Endodermal cell (in vitro differentiated cells): ENCODE measurements at regions not wholly inside any gene's neighbourhood (a gene's known extent, or its start where the extent isn't known, plus 50 kb on each side); places are given as distances from the start of the nearest gene placed in this dataset.
A peak's percentile ranks its signal among the peaks of the same experiment; 100 is the strongest.

Experiments used
- DNase-seq: peaks from one replicate; pipeline ENCODE4 v3.0.0-alpha.2; 2017
- H3K27ac ChIP-seq: 2 replicates; pipeline ENCODE4 v1.5.1; 2013; ENCODE audit warnings: mild to moderate bottlenecking, low read depth, low read length, moderate library complexity
- H3K27me3 ChIP-seq: 2 replicates; pipeline ENCODE4 v1.6.1; 2013; ENCODE audit warnings: mild to moderate bottlenecking, low read length, moderate library complexity; ENCODE audit not compliant: insufficient read depth, control insufficient read depth, poor library complexity, severe bottlenecking
- H3K36me3 ChIP-seq: 2 replicates; pipeline ENCODE4 v1.7.0; 2013; ENCODE audit warnings: mild to moderate bottlenecking, low read length, moderate library complexity; ENCODE audit not compliant: control insufficient read depth, insufficient read depth
- H3K4me1 ChIP-seq: one replicate; pipeline ENCODE4 v1.7.0; 2013; ENCODE audit warnings: low read length; ENCODE audit not compliant: control insufficient read depth, insufficient read depth
- H3K4me3 ChIP-seq: 2 replicates; pipeline ENCODE4 v1.5.1; 2013; ENCODE audit warnings: mild to moderate bottlenecking, low read length, moderate library complexity
- H3K9ac ChIP-seq: 2 replicates; pipeline ENCODE4 v1.6.1; 2013; ENCODE audit warnings: mild to moderate bottlenecking, low read length, moderate library complexity; ENCODE audit not compliant: poor library complexity, severe bottlenecking; ENCODE audit errors: extremely low read depth
- H3K9me3 ChIP-seq: 2 replicates; pipeline ENCODE4 v1.6.1; 2013; ENCODE audit warnings: mild to moderate bottlenecking, low read length, moderate library complexity; ENCODE audit not compliant: control insufficient read depth
- H3K27ac Mint-ChIP-seq: 2 replicates; pipeline ENCODE4 v1.8.0; 2020; ENCODE audit warnings: mixed read lengths
- H3K27me3 Mint-ChIP-seq: 2 replicates; pipeline ENCODE4 v1.8.0; 2021; ENCODE audit warnings: mild to moderate bottlenecking, mixed read lengths; ENCODE audit not compliant: insufficient read depth
- H3K36me3 Mint-ChIP-seq: 2 replicates; pipeline ENCODE4 v1.8.0; 2020; ENCODE audit warnings: low read depth, mixed read lengths
- H3K4me1 Mint-ChIP-seq: 2 replicates; pipeline ENCODE4 v1.8.0; 2020; ENCODE audit warnings: mixed read lengths
- H3K4me3 Mint-ChIP-seq: 2 replicates; pipeline ENCODE4 v1.8.0; 2020; ENCODE audit warnings: mild to moderate bottlenecking, moderate library complexity, mixed read lengths
- H3K9me3 Mint-ChIP-seq: 2 replicates; pipeline ENCODE4 v1.8.0; 2020; ENCODE audit warnings: mild to moderate bottlenecking, mixed read lengths
- WGBS, 2 experiments: methylation state at CpG; one replicate each; pipeline versions ENCODE4 v1.1.5 to v1.1.7; 2013; ENCODE audit warnings: missing lambda C conversion rate in 2 of 2, mixed read lengths in 1 of 2; ENCODE audit not compliant: insufficient coverage in 1 of 2, insufficient read length in 1 of 2; 5-methylcytosine and 5-hydroxymethylcytosine counted together
- TF ChIP-seq, protein P1 (sequence below): fragments of 200-600 bp; sonication (generic); conservative IDR thresholded peaks from 2 replicates; pipeline ENCODE4 v1.5.0; 2021; ENCODE audit warnings: antibody characterized with exemption, mild to moderate bottlenecking

DNA sequence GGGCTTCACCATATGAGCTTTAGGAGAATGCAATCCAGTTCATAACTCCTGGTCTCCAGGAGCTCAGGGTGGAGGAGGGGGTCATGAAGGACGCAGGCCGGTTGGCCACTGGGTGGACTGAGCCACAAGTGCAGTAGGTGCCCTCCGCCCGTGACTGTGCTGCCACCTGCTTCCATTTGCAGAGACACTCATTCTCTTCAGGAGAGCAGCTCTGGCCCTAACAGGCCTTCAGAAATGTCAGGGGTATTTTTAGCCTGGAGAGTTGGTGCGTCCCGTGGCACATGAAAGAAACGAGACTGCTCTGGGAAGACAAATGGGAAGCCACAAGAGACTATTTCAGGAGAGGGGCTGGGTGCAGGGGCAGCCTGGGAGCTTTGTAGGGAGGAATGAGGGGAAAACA is 74.6 kb upstream of the MYL2 start:
- H3K9ac ChIP-seq: no peak overlapping the region
- H3K9me3 ChIP-seq: peaks cover 18% of the 10 kb centered on the region
- no peaks in the 10 kb centered on the region for H3K36me3 ChIP-seq
- Mint-ChIP-seq H3K4me1 (no peaks in the 10 kb centered on the region), H3K4me3 (no peak overlapping the region), H3K36me3 (no peaks in the 10 kb centered on the region), H3K9me3 (peaks cover 15% of the 10 kb centered on the region), H3K27ac (no peak overlapping the region), H3K27me3 (peaks cover 2% of the 10 kb centered on the region)
- H3K27ac ChIP-seq: no peak overlapping the region
- no peaks in the 10 kb centered on the region for H3K27me3 ChIP-seq
- no peak overlapping the region for H3K4me3 ChIP-seq
- TF ChIP-seq, protein P1, sequence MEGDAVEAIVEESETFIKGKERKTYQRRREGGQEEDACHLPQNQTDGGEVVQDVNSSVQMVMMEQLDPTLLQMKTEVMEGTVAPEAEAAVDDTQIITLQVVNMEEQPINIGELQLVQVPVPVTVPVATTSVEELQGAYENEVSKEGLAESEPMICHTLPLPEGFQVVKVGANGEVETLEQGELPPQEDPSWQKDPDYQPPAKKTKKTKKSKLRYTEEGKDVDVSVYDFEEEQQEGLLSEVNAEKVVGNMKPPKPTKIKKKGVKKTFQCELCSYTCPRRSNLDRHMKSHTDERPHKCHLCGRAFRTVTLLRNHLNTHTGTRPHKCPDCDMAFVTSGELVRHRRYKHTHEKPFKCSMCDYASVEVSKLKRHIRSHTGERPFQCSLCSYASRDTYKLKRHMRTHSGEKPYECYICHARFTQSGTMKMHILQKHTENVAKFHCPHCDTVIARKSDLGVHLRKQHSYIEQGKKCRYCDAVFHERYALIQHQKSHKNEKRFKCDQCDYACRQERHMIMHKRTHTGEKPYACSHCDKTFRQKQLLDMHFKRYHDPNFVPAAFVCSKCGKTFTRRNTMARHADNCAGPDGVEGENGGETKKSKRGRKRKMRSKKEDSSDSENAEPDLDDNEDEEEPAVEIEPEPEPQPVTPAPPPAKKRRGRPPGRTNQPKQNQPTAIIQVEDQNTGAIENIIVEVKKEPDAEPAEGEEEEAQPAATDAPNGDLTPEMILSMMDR: no peak
- no peak for DNase-seq
- WGBS, 2 experiments: 90 to 91% methylated on average over 5 to 7 of the region's 7 CpGs
- peaks cover 4% of the 10 kb centered on the region for H3K4me1 ChIP-seq

DNA sequence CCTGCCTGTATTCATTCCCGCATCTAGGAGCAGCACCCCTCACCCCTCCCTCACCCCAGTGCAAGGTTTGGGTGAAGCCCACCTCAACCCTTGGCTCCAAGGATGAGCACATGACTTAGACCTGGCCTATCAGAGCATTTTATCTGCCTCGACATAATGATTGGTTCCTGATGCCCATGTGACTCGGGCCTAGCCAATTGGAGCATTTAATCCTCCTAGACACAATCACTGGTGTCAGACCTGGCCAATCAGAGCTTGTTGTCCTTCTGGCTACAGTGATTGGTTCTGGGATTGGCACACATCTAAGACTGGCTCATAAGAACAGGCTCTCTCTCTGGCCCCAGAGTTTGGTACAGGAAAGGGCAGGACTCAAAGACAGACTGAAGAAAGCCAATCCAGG is 73.1 kb upstream of the MYL2 start:
- Mint-ChIP-seq H3K9me3 (peaks cover 9% of the 10 kb centered on the region), H3K4me1 (no peaks in the 10 kb centered on the region), H3K4me3 (no peak overlapping the region), H3K36me3 (no peaks in the 10 kb centered on the region), H3K27me3 (peaks cover 2% of the 10 kb centered on the region), H3K27ac (no peak overlapping the region)
- H3K27me3 ChIP-seq: no peaks in the 10 kb centered on the region
- WGBS, 2 experiments: 89 to 91% methylated on average over 3 of the region's 3 CpGs
- H3K4me3 ChIP-seq: no peak overlapping the region
- no peaks in the 10 kb centered on the region for H3K36me3 ChIP-seq
- TF ChIP-seq, protein P1: no peak
- H3K4me1 ChIP-seq: peaks cover 4% of the 10 kb centered on the region
- no peak overlapping the region for H3K9ac ChIP-seq
- H3K27ac ChIP-seq: no peak overlapping the region
- DNase-seq: peak; percentile 53
- H3K9me3 ChIP-seq: peaks cover 14% of the 10 kb centered on the region

DNA sequence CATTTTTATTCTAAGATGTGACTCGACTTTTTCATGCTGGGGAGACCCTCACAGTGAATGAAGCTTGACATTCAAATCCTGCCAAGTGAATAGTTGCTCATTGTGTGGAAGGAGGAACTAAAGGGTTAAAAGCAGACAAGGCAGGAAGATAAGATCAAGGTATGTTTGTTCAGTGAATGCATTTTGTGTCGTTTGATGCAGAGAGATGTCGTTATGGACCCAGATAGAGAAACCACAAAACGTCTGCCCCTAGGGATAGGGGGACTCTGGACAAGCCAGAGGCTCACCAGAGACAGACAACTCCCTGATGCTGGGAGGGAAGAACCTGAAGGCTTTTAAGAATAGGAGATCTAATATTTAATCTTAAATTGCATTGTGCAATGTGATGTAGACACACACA is 72.5 kb upstream of the MYL2 start:
- TF ChIP-seq, protein P1: no peak
- peaks cover 4% of the 10 kb centered on the region for H3K9me3 Mint-ChIP-seq
- Histone ChIP-seq H3K4me3 (no peak overlapping the region), H3K27me3 (no peaks in the 10 kb centered on the region), H3K27ac (no peak overlapping the region), H3K4me1 (peaks cover 4% of the 10 kb centered on the region), H3K9ac (no peak overlapping the region), H3K36me3 (no peaks in the 10 kb centered on the region), H3K9me3 (peaks cover 9% of the 10 kb centered on the region)
- no peak overlapping the region for H3K27ac Mint-ChIP-seq
- H3K4me3 Mint-ChIP-seq: no peak overlapping the region
- H3K4me1 Mint-ChIP-seq: no peaks in the 10 kb centered on the region
- H3K27me3 Mint-ChIP-seq: no peaks in the 10 kb centered on the region
- DNase-seq: no peak
- 59 to 69% methylated on average over 4 of the region's 4 CpGs for WGBS, 2 experiments
- no peaks in the 10 kb centered on the region for H3K36me3 Mint-ChIP-seq
